Stimulated activated CD4-positive, alpha-beta T cell treated with anti-CD3 and anti-CD28 coated beads, Interleukin-4, amount 100 ng/mL, for 24 hours (primary cell): ENCODE measurements at regions not wholly inside any gene's neighbourhood (a gene's known extent, or its start where the extent isn't known, plus 50 kb on each side); places are given as distances from the start of the nearest gene placed in this dataset.

Experiments
- DNase-seq: peaks from one replicate; pipeline ENCODE4 v3.0.0-alpha.2; 2020

DNA sequence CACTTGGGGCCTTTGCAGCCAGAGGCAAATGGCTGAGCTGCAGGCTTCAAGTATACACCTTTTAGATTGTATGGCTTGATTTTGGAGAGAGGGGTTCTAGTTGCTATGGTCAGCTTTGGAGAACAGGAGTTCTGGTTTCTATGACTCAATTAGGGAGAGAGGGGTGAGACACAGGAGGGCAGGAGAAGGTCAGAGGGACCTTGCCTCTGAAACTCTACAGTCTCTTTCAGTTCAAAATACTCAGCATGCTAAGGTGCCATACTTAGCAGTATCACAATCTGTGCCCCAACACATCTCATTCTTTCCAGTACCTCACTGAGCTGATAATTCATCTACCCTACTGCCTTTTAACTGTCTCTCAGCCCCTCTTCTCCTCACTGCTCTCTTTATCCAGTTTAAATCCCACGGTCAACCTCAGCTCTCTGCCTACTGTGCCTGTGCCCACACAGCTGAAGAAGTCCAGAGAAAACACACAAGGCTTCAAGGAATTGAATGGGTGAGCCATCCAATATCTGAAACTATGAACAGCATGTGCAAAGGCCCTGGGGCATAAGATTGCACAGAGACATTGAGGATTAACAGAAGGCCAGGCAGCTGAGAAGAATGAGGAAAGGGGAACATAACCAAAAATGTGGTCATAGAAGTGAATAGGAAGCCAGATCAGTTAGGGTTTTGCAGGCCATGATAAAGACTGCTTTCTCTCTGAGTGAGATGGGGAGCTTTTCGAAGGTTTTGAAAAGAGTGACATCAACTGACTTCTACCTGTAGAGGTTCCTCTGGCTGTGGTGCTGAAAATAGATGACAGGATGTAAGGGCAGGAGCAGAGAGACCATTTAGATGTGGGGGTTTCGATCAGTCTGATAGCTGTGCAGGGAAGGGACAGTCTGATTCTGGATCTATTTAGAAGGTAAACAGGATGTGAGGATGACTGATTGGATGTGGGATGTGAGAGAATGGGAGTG lies 54.5 kb upstream of the C3orf80 start:
- DNase-seq, result no peak

DNA sequence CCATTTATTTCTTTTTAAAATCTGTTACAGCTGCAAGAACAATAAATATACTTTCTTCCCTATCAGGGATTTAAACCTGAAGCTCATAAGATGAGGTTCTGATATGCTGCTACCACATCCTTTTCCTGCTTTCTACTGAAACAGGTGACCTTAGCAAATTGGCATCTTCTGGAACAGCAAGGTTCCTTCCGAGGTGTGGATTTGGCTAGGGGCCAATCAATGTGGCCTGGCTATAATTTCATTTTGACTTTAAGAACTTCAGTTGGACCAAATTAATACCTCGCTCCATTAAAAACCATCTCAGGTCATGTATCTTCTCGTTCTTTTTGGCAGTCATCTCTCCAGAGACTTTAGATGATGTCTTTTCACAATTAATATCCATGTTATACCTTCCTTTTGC lies 53.4 kb upstream of the C3orf80 start:
- DNase-seq, result no peak

DNA sequence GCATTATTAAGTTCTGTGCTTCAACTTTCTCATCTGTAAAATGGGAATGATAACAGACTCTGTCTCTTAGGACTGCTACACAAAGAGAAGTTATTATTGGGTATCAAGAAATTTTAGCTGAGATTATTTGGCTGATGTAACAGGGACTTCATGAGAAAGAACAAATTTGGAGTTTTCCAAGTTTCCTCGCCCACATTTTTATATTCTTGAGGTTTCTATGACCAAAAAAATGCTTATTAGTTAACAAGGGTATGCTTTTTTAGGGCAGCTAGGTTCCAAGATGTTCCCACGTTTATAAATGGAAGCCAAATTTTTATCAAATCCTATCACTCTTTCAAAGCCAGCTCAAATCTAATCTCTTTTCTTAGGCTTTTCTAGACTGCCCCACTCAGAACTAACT lies 50.6 kb upstream of the C3orf80 start:
- DNase-seq, result no peak
